ENCODE measurements at regions not wholly inside any gene's neighbourhood (a gene's known extent, or its start where the extent isn't known, plus 50 kb on each side); places are given as distances from the start of the nearest gene placed in this dataset.

- no peaks in the 10 kb centered on the region for H3K36me3 ChIP-seq (ENCODE audit: control insufficient read depth in 2 of 2, insufficient read depth in 2 of 2, low read length in 1 of 2)
- H3K4me1 ChIP-seq (ENCODE audit: control insufficient read depth, insufficient read depth, low read length): no peaks in the 10 kb centered on the region
- ChIA-PET CTCF (no interaction called here), RAD21 (ENCODE audit: unreplicated experiment) (no interaction called here), SMC1A (ENCODE audit: uncharacterized antibody, unreplicated experiment) (no interaction called here), POLR2A (no interaction called here)
- no peaks in the 10 kb centered on the region for H3K9me3 ChIP-seq (replicated peaks; ENCODE audit: control insufficient read depth, insufficient read depth, low read length)
- H3K79me2 ChIP-seq (ENCODE audit: control insufficient read depth, insufficient read depth, low read length): no peaks in the 10 kb centered on the region
- DNase-seq (ENCODE audit: low read depth, low spot score) (no peak), FAIRE-seq (no peak), ATAC-seq (no peak)
- no TSS peak for BruUV-seq (replicated peaks)
- no peak overlapping the region for H3K4me2 ChIP-seq (ENCODE audit: control insufficient read depth, insufficient read depth)
- no peak overlapping the region for H3K4me3 ChIP-seq
- no peak overlapping the region for H2AFZ ChIP-seq (ENCODE audit: control insufficient read depth, low read depth, low read length)
- peaks cover 0 to 1% of the 10 kb centered on the region in 2 experiments; a peak in 1 of 4 replicates for H3K27me3 ChIP-seq (replicated peaks in 1 of 2; ENCODE audit: control insufficient read depth in 2 of 2, insufficient read depth in 2 of 2, low read length in 1 of 2)
- no peaks in the 10 kb centered on the region for H4K20me1 ChIP-seq (ENCODE audit: control insufficient read depth, insufficient read depth)
- TF ChIP-seq FOXK2 (IDR thresholded peaks at IDR 0.05) (no peak), KAT2A (conservative IDR thresholded peaks at IDR 0.05; ENCODE audit: control insufficient read depth, low read depth, low read length) (no peak), BMI1 (IDR thresholded peaks at IDR 0.05; ENCODE audit: borderline replicate concordance) (no peak), NRF1 (conservative IDR thresholded peaks at IDR 0.05; ENCODE audit: low read depth, low read length) (no peak), POLR2AphosphoS2 (IDR thresholded peaks at IDR 0.05; ENCODE audit: low read depth, low read length) (no peak), CHD1 (IDR thresholded peaks at IDR 0.05; ENCODE audit: low read depth, low read length) (no peak), STAT3 (IDR thresholded peaks at IDR 0.05; ENCODE audit: low read depth, low read length) (no peak), ZZZ3 (IDR thresholded peaks at IDR 0.05; ENCODE audit: control insufficient read depth, insufficient read length, low read depth) (no peak), ZBED1 (IDR thresholded peaks at IDR 0.05; ENCODE audit: borderline replicate concordance) (no peak), MYC (IDR thresholded peaks at IDR 0.05; ENCODE audit: insufficient read depth, insufficient read length, insufficient replicate concordance, low read length, severe bottlenecking) (no peak), RCOR1 (conservative IDR thresholded peaks at IDR 0.05; ENCODE audit: low read depth, low read length) (no peak), NR2C1 (IDR thresholded peaks at IDR 0.05) (no peak)
- no peak overlapping the region for H3K27ac ChIP-seq (ENCODE audit: control insufficient read depth, insufficient read depth)
- in situ Hi-C loops (cut with MboI) (no loop called here), intact Hi-C loops (cut with micrococcal nuclease; ENCODE audit: unreplicated experiment) (no loop called here)
- H3K9ac ChIP-seq (ENCODE audit: control insufficient read depth, insufficient read depth, low read length): no peak overlapping the region
- 68% methylated on average over 4 of the region's 4 CpGs for WGBS (ENCODE audit: insufficient coverage, insufficient replicate concordance, low lambda C conversion rate, missing lambda C conversion rate)
Observed at GRCh38 chr2:71833272-71833671, 314.4 kb downstream of the CYP26B1 start.

Measured in GM12878 (cell line).